Fibroblast of the aortic adventitia (primary cell): ENCODE measurements at regions not wholly inside any gene's neighbourhood (a gene's known extent, or its start where the extent isn't known, plus 50 kb on each side); places are given as distances from the start of the nearest gene placed in this dataset.
A peak's percentile ranks its signal among the peaks of the same experiment; 100 is the strongest.

Source experiments
- DNase-seq: peaks from one replicate; pipeline ENCODE4 v3.0.0-alpha.2; 2010; ENCODE audit warnings: low read depth
- H3K4me3 ChIP-seq: 2 replicates; pipeline ENCODE4 v1.5.1; 2011; ENCODE audit warnings: low read depth, mild to moderate bottlenecking, control low read depth, low read length, moderate library complexity
- CTCF ChIP-seq: IDR thresholded peaks from 2 replicates; pipeline ENCODE4 v1.5.1; 2011; ENCODE audit warnings: mild to moderate bottlenecking, low read length, control low read depth, inconsistent platforms; ENCODE audit not compliant: insufficient read depth

GRCh38 chr4:60780874-60781273 lies 419.3 kb upstream of the ADGRL3 start:
- no peak for DNase-seq
- no peak for TF ChIP-seq CTCF

GRCh38 chr4:60790608-60791007 lies 409.5 kb upstream of the ADGRL3 start:
- DNase-seq = no peak
- TF ChIP-seq CTCF = no peak
- no peak overlapping the region for H3K4me3 ChIP-seq

More at GRCh38 chr4:60780874-60781273, 419.3 kb upstream of the ADGRL3 start:
- H3K4me3 ChIP-seq = no peak overlapping the region

GRCh38 chr4:60794372-60794771 lies 405.8 kb upstream of the ADGRL3 start:
- no peak for TF ChIP-seq CTCF
- no peak overlapping the region for H3K4me3 ChIP-seq
- no peak for DNase-seq

GRCh38 chr4:60799214-60799613 lies 400.9 kb upstream of the ADGRL3 start:
- no peak for DNase-seq
- no peak for TF ChIP-seq CTCF
- H3K4me3 ChIP-seq = no peak overlapping the region

- no peak for TF ChIP-seq CTCF
Measured at GRCh38 chr4:60800701-60801100, 399.4 kb upstream of the ADGRL3 start.

GRCh38 chr4:60805500-60806313 lies 394.4 kb upstream of the ADGRL3 start:
- no peak overlapping the region for H3K4me3 ChIP-seq
- DNase-seq = peak; percentile 39
- TF ChIP-seq CTCF = peak; percentile 62

More at GRCh38 chr4:60800701-60801100, 399.4 kb upstream of the ADGRL3 start:
- DNase-seq = no peak
- no peak overlapping the region for H3K4me3 ChIP-seq
